ENCODE measurements at regions not wholly inside any gene's neighbourhood (a gene's known extent, or its start where the extent isn't known, plus 50 kb on each side); places are given as distances from the start of the nearest gene placed in this dataset.

- Mint-ChIP-seq H3K36me3 (ENCODE audit: low read depth) (no peaks in the 10 kb centered on the region), H3K9me3 (no peaks in the 10 kb centered on the region), H3K27me3 (no peaks in the 10 kb centered on the region), H3K27ac (no peak overlapping the region), H3K4me3 (no peak overlapping the region), H3K4me1 (no peaks in the 10 kb centered on the region)
- ChIA-PET CTCF (no interaction called here), POLR2A (no interaction called here)
- no peak for DNase-seq
Measured at GRCh38 chr3:95082191-95082590, 1019.3 kb downstream of the NSUN3 start.

DNA sequence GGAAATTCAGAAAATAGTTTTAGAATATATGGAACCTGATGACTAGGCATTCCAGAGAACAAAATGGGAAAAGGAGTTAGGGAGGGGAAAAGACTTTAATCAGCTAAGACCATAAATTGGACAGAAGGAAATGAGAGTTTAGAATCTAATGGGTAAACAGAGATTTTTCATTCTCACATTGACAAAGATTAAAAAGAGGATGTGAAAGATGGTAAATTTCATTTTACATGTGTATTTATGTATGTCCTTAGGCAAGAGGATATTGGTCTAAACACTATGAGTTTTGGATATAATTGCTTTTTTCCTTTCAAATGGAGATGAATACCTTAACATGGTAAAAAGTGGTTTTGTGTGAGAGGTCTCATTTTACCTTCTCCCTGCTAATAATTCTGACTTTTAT is 1021.9 kb downstream of the NSUN3 start:
- ChIA-PET CTCF (no interaction called here), POLR2A (no interaction called here)
- Mint-ChIP-seq H3K36me3 (ENCODE audit: low read depth) (no peaks in the 10 kb centered on the region), H3K9me3 (no peaks in the 10 kb centered on the region), H3K4me1 (no peaks in the 10 kb centered on the region), H3K27ac (no peak overlapping the region), H3K27me3 (no peaks in the 10 kb centered on the region), H3K4me3 (no peak overlapping the region)
- no peak for DNase-seq

DNA sequence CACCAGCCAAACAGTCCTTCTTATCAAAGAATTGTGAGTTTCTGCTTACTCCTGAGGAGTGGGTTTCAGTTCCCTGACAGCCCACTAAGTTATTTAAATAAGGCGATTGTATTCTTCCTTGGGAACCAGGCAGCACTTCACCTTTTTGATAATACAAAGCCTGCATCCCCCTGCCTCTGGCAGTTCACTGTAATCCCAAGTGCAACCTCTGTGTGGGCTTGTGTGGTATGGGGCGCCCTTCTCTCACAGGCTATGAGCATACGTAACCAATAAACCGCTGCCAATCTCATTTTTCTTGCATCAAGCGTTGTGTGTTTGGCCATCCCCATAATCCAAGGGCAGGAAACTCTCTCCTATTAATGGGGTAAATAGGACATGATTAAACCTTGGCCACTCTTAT is 1025.6 kb downstream of the NSUN3 start:
- CTCF ChIA-PET: no interaction called here
- no peak overlapping the region for H3K4me3 Mint-ChIP-seq

GRCh38 chr3:95097493-95097892 is 1034.6 kb downstream of the NSUN3 start:
- ChIA-PET CTCF (no interaction called here), POLR2A (no interaction called here)
- no peaks in the 10 kb centered on the region for H3K27me3 Mint-ChIP-seq
- H3K36me3 Mint-ChIP-seq (ENCODE audit: low read depth): no peaks in the 10 kb centered on the region
- H3K4me3 Mint-ChIP-seq: no peak overlapping the region
- DNase-seq: no peak
- H3K9me3 Mint-ChIP-seq: peaks cover 13% of the 10 kb centered on the region
- no peak overlapping the region for H3K27ac Mint-ChIP-seq
- H3K4me1 Mint-ChIP-seq: no peaks in the 10 kb centered on the region

More for the DNA sequence above, 1025.6 kb downstream of the NSUN3 start:
- POLR2A ChIA-PET: no interaction called here
- Mint-ChIP-seq H3K27ac (no peak overlapping the region), H3K36me3 (ENCODE audit: low read depth) (no peaks in the 10 kb centered on the region), H3K4me1 (no peaks in the 10 kb centered on the region), H3K9me3 (peaks cover 9% of the 10 kb centered on the region), H3K27me3 (no peaks in the 10 kb centered on the region)
- DNase-seq: no peak

- CTCF ChIA-PET: no interaction called here
- no peaks in the 10 kb centered on the region for H3K27me3 Mint-ChIP-seq
- DNase-seq: no peak
- no peak overlapping the region for H3K27ac Mint-ChIP-seq
- no peaks in the 10 kb centered on the region for H3K36me3 Mint-ChIP-seq (ENCODE audit: low read depth)
- no peaks in the 10 kb centered on the region for H3K4me1 Mint-ChIP-seq
- POLR2A ChIA-PET: no interaction called here
- no peak overlapping the region for H3K4me3 Mint-ChIP-seq
- peaks cover 3% of the 10 kb centered on the region for H3K9me3 Mint-ChIP-seq
Measured at GRCh38 chr3:95120921-95121320, 1058.1 kb downstream of the NSUN3 start.

DNA sequence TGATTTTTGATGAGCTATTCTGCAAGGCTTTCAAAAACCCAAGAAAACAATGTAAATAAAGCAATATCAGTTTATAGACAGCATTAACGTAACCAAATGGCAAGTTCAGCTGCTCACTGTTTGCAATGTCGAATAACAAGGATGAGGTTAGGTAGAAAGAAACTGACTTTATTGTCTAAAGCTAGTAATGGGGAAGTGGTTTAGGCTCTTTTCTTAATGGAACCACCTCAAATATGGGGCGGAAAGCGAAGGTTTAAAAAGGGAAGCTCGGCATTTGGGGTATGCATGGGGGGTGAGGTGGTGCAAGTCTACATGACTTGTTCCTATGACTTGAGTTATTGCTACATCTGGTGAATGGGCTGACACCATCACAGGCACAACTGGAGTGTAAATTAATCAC is 1060.2 kb downstream of the NSUN3 start:
- Mint-ChIP-seq H3K9me3 (peaks cover 3% of the 10 kb centered on the region), H3K27me3 (no peaks in the 10 kb centered on the region), H3K27ac (no peak overlapping the region), H3K36me3 (ENCODE audit: low read depth) (no peaks in the 10 kb centered on the region), H3K4me3 (no peak overlapping the region), H3K4me1 (no peaks in the 10 kb centered on the region)
- no peak for DNase-seq
- POLR2A ChIA-PET: no interaction called here
- CTCF ChIA-PET: no interaction called here

DNA sequence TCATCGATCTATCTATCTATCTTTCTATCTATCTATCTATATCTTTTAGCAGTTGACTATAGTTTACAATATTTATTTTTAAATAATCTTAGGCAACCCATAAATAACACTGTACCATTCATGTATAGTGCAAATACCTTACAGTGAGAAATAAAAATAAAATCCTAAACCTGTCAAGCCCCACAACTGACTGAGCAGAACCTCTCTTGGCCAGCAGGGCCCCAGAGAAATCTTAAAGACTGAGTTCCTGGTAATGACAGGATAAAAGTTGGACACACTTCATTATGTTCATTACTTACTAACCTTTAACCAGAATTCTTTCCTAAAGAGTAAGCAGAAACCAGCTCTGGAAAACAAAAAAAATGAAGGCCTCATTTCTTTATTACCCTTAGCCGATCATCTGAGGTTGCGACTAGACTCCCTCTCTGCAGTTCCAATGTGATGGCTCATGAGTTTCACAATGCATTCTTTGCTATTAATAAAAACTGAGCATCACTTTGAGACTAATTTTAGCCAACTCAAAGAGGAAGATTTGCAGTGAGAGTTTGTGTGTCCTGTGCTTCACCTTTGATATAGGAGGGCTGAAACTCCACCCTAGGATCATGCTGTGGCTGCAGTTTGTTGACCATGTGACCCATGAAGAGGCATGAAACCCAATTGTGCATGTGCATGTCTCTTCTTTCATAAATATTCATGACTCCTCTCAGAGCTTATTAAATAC is 1072.0 kb downstream of the NSUN3 start:
- Mint-ChIP-seq H3K4me1 (no peaks in the 10 kb centered on the region), H3K9me3 (peaks cover 5% of the 10 kb centered on the region), H3K4me3 (no peak overlapping the region), H3K27me3 (no peaks in the 10 kb centered on the region), H3K36me3 (ENCODE audit: low read depth) (no peaks in the 10 kb centered on the region), H3K27ac (no peak overlapping the region)
- CTCF ChIA-PET: no interaction called here
- no peak for DNase-seq
- POLR2A ChIA-PET: no interaction called here

DNA sequence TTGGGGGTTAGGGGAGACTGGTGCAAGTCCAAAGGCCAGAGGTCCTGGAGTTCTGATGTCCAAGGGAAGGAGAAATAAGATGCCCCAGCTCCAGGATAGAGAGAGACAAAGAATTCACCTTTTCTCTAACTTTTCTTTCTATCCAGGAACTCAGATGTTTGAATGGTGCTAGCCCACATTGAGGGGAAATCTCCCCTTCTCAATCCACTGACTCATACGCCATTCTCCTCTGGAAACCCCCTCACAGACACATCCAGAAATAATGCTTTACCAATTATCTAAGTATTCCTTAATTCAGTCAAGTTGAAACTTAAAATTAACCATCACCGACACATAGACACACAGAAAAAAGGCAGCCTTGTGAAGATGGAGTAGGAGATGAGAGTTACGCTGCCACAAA is 1085.2 kb downstream of the NSUN3 start:
- Mint-ChIP-seq H3K36me3 (ENCODE audit: low read depth) (no peaks in the 10 kb centered on the region), H3K9me3 (no peaks in the 10 kb centered on the region), H3K27ac (no peak overlapping the region), H3K27me3 (no peaks in the 10 kb centered on the region), H3K4me3 (no peak overlapping the region), H3K4me1 (no peaks in the 10 kb centered on the region)
- CTCF ChIA-PET: no interaction called here
- POLR2A ChIA-PET: no interaction called here
- DNase-seq: no peak

DNA sequence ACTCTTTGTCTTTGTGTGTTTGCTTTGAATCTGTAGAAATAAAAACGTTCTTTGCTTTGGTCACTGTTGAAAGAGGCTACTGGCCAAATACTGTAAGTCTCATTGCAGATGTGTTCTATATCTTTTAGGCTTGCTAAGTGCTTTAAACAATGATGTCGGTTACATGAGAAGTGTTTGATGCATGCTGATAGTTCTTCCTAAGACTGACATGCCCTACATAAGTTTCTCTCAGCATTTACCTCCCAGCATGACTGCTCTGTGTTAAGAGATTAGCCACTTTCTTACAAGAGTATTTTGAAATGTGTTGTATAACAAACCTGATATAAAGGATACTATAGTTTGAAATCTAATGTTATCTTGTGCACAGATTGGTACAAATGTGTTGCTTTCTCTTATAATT is 1088.7 kb downstream of the NSUN3 start:
- ChIA-PET CTCF (no interaction called here), POLR2A (no interaction called here)
- no peaks in the 10 kb centered on the region for H3K27me3 Mint-ChIP-seq
- no peak for DNase-seq
- no peak overlapping the region for H3K27ac Mint-ChIP-seq
- H3K4me3 Mint-ChIP-seq: no peak overlapping the region
- H3K9me3 Mint-ChIP-seq: peaks cover 2% of the 10 kb centered on the region
- H3K36me3 Mint-ChIP-seq (ENCODE audit: low read depth): no peaks in the 10 kb centered on the region
- no peaks in the 10 kb centered on the region for H3K4me1 Mint-ChIP-seq

GRCh38 chr3:95154766-95155165 is 1091.9 kb downstream of the NSUN3 start:
- H3K27me3 Mint-ChIP-seq: no peaks in the 10 kb centered on the region
- no peak for DNase-seq
- no peak overlapping the region for H3K4me3 Mint-ChIP-seq
- ChIA-PET CTCF (no interaction called here), POLR2A (no interaction called here)
- H3K4me1 Mint-ChIP-seq: no peaks in the 10 kb centered on the region
- H3K27ac Mint-ChIP-seq: no peak overlapping the region
- H3K36me3 Mint-ChIP-seq (ENCODE audit: low read depth): no peaks in the 10 kb centered on the region
- peaks cover 11% of the 10 kb centered on the region for H3K9me3 Mint-ChIP-seq

DNA sequence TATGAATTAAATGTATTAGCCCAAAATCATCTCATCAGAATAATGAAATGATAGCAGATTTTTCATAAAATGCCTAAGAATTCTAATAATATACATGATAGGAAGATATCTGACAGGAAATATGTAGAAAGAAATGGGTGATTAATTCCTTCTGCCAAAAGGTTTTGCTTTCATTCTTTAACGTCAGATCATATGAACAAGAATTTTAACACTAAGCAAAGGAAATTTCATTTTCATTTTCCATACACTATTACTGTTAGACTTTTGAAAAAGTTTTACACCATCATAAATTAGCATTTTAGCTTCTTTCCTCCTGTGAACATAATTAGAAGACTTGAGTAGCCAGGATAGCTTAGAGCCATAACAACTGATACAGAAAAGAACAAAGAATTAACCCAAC is 1099.9 kb downstream of the NSUN3 start:
- CTCF ChIA-PET: no interaction called here
- H3K9me3 Mint-ChIP-seq: peaks cover 7% of the 10 kb centered on the region
- H3K4me1 Mint-ChIP-seq: no peaks in the 10 kb centered on the region
- no peaks in the 10 kb centered on the region for H3K36me3 Mint-ChIP-seq (ENCODE audit: low read depth)
- no peak overlapping the region for H3K4me3 Mint-ChIP-seq
- POLR2A ChIA-PET: no interaction called here
- H3K27ac Mint-ChIP-seq: no peak overlapping the region
- DNase-seq: no peak
- H3K27me3 Mint-ChIP-seq: no peaks in the 10 kb centered on the region

GRCh38 chr3:95167748-95168147 is 1104.9 kb downstream of the NSUN3 start:
- ChIA-PET POLR2A (no interaction called here), CTCF (no interaction called here)
- Mint-ChIP-seq H3K4me3 (no peak overlapping the region), H3K9me3 (peaks cover 9% of the 10 kb centered on the region), H3K36me3 (ENCODE audit: low read depth) (no peaks in the 10 kb centered on the region), H3K4me1 (no peaks in the 10 kb centered on the region), H3K27me3 (no peaks in the 10 kb centered on the region), H3K27ac (no peak overlapping the region)
- no peak for DNase-seq

GRCh38 chr3:95168526-95168925 is 1105.7 kb downstream of the NSUN3 start:
- ChIA-PET CTCF (no interaction called here), POLR2A (no interaction called here)
- H3K9me3 Mint-ChIP-seq: peaks cover 9% of the 10 kb centered on the region
- no peaks in the 10 kb centered on the region for H3K27me3 Mint-ChIP-seq
- H3K27ac Mint-ChIP-seq: no peak overlapping the region
- no peak for DNase-seq
- no peak overlapping the region for H3K4me3 Mint-ChIP-seq
- no peaks in the 10 kb centered on the region for H3K36me3 Mint-ChIP-seq (ENCODE audit: low read depth)
- no peaks in the 10 kb centered on the region for H3K4me1 Mint-ChIP-seq

DNA sequence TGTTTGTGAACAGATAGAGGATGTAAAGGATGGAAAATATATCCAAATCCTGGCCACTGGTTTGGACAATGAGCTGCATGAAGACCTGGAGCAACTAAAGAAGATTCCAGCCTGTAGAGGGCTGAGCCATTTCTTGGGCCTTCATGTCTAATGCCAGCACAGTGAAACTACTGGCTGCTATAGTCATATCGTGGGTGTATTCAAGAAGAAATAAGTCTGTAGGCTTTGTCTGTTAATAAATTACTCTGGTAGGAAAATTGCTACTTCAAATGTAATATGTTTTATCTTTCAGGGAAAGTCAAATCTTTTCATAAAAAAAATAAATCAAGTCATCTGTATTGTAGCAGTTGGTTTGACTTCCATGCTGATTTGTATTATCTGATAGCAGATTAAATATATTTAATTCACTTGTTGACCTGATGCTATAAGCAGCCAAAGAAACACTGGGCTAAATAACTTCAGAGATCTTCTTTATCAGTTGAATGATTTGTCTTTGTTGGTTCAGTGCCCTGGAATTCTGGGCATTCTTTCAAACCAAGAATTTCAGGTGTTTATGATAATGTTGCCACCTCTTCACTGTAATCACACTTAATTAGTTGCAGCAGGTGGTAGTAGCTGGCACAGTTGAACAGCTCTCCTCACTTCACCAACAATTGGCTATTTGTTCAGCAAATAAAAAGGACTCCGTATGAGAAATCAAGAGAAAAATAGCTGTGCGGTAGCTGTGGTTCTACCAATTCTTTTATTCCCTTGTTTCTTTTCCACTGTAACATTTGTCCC is 1109.5 kb downstream of the NSUN3 start:
- POLR2A ChIA-PET: no interaction called here

More for the DNA sequence above, 1109.5 kb downstream of the NSUN3 start:
- Mint-ChIP-seq H3K27me3 (no peaks in the 10 kb centered on the region), H3K4me1 (no peaks in the 10 kb centered on the region), H3K27ac (no peak overlapping the region), H3K36me3 (ENCODE audit: low read depth) (no peaks in the 10 kb centered on the region), H3K4me3 (no peak overlapping the region), H3K9me3 (peaks cover 7% of the 10 kb centered on the region)
- DNase-seq: no peak
- CTCF ChIA-PET: no interaction called here

All from activated CD4-positive, alpha-beta T cell treated with anti-CD3 and anti-CD28 coated beads, Interleukin-2, amount 10 ng/mL, durations not matched to agents 7 days and 5 days (primary cell).